Left hindlimb (tissue), 1 donor: ENCODE measurements at regions not wholly inside any gene's neighbourhood (a gene's known extent, or its start where the extent isn't known, plus 50 kb on each side); places are given as distances from the start of the nearest gene placed in this dataset.
A peak's percentile ranks its signal among the peaks of the same experiment; 100 is the strongest.

Experiments used
- DNase-seq: peaks from one replicate; pipeline ENCODE4 v3.0.0-alpha.2; 2018

GRCh38 chr11:10923882-10924281, 66.0 kb upstream of the ZBED5 start:
- no peak for DNase-seq

DNA sequence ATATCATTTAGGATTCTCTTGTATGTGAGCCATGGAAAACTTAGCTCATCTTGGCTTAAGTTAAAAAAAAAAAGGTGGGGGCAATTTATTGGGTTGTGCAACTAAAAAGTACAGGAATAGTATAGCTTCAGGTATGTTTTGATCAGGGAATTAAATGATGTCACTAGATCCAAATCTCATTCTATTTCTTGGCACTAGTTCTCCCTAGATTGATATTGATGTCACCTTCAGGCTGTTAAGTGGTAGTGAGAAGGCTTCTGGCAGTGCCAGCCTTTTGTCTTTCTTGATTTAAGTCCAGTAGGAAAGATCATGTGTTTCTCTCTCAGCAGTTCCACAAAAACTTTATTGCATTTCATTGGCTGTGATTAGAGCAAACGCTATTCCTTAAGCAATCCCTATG, 65.0 kb upstream of the ZBED5 start:
- DNase-seq: no peak

DNA sequence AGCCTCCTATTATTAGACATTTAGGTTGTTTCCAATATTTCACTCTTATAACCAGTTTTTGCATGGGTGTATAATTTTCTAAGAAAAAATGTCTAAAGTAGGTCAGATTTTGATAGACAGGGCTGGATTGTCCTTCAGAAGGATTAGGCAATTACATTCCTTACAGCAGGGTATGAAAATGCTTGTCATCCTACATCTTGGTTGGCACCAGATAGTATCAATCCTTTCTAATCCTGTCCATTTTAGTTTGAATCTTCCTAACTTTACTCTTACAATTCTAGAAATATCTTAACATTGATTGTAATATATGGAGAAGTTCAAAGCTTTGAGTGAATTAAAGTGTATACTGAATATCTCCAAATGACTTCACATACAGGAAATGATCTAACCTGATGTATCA, 63.0 kb upstream of the ZBED5 start:
- DNase-seq: no peak

- DNase-seq: no peak
These were observed 62.4 kb upstream of the ZBED5 start for GRCh38 chr11:10920205-10920604.

- no peak for DNase-seq
These were observed 60.8 kb upstream of the ZBED5 start for GRCh38 chr11:10918698-10919097.

DNA sequence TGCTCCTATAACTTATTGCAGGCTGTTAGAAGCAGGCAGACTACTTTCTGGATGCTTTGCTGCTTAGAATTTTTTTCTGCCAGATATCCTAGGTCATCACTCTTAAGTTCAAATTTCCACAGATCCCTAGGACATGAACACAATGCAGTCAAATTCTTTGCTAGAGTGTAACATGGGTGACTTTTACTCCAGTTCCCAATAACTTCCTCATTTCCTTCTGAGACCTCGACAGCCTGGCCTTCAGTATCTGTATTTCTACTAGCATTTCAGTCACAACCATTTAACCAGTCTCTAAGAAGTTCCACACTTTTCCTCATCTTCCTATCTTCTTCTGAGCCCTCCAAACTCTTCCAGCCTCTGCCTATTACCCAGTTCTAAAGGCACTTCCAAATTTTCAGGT, 60.4 kb upstream of the ZBED5 start:
- DNase-seq: no peak

DNA sequence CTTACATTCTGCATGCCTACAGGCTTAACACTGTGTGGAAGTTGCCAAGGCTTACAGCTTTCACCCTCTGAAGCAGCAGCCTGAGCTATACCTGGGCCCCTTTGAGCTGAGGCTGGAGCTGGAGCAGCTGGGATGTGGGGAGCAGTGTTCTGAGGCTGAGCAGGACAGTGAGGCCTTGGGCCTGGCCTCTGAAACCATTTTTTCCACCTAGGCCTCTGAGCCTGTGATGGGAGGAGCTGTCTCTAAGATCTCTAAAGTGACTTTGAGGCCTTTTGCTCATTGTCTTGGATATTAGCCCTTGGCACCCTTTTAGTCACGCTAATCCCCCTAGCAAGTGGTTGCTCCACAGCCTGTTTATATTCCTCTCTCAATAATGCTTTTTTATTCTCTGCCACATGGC, 59.9 kb upstream of the ZBED5 start:
- DNase-seq: no peak

- DNase-seq: no peak
These were observed 58.8 kb upstream of the ZBED5 start for GRCh38 chr11:10916665-10917064.

- DNase-seq: no peak
These were observed 56.2 kb upstream of the ZBED5 start for GRCh38 chr11:10914050-10914449.

GRCh38 chr11:10913075-10913474, 55.2 kb upstream of the ZBED5 start:
- DNase-seq: peak; percentile 75

GRCh38 chr11:10911907-10912306, 54.1 kb upstream of the ZBED5 start:
- DNase-seq: no peak

DNA sequence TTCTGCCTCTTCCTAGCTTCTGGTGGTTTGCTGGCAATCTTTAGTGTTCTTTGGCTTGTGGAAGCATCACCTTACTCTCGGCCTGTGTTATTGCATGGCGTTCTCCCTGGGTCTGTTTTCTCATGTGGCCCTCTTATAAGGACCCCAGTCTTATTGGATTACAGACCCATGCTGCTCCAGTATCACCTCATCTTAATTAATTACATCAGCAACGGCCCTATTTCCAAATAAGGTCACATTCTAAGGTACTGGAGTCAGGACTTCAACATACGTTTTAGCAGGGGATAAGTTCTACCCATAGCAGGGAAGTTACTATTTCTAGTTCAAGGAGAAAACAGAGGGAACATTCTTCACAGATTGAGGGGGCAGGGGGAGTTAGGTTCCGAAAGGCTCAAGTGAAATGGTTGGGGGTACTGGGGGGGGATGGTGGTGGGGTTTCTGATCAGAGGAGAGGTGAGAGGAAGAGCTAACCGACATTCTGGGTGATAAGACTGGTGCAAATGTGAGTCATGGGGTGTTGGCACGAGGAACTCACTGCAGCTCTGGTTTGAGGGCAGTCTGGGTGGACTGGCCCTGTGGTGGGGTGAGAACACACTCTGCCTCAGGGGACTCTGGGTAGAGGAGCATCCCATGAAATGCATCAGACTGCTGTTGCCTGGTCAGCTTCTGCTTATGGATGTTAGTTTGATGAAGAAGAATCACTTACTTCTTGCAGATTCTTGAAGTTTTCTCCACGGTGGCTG, 51.5 kb upstream of the ZBED5 start:
- DNase-seq: no peak

- no peak for DNase-seq
These were observed 50.5 kb upstream of the ZBED5 start for GRCh38 chr11:10908215-10908951.
